H1 (cell line): ENCODE measurements at regions not wholly inside any gene's neighbourhood (a gene's known extent, or its start where the extent isn't known, plus 50 kb on each side); places are given as distances from the start of the nearest gene placed in this dataset.

ENCODE experiments used
- CTCF ChIP-seq, 3 experiments: IDR thresholded peaks; 1 replicate in 2 of 3; 2 replicates in 1 of 3; pipeline versions ENCODE4 v1.5.1 to v1.6.1; 2011; ENCODE audit warnings: low read length in 3 of 3, mild to moderate bottlenecking in 3 of 3, inconsistent platforms in 2 of 3, low read depth in 1 of 3, moderate library complexity in 1 of 3; ENCODE audit not compliant: insufficient read depth in 1 of 3; ENCODE audit errors: control extremely low read depth in 1 of 3
- MAX ChIP-seq: IDR thresholded peaks from 2 replicates; pipeline ENCODE4 v1.6.1; 2012; ENCODE audit warnings: inconsistent platforms
- RFX5 ChIP-seq: IDR thresholded peaks from 2 replicates; pipeline ENCODE4 v1.6.1; 2011; ENCODE audit warnings: low read depth, low read length, improper control_type of control experiment, borderline replicate concordance

GRCh38 chr18:78406743-78407465 is 572.7 kb upstream of the SALL3 start:
- TF ChIP-seq CTCF (IDR thresholded peaks at IDR 0.05; ENCODE audit: control extremely low read depth in 1 of 3, insufficient read depth in 1 of 3, low read depth in 1 of 3, low read length in 3 of 3) (no peak), MAX (no peak), RFX5 (no peak)
